ENCODE measurements at regions not wholly inside any gene's neighbourhood (a gene's known extent, or its start where the extent isn't known, plus 50 kb on each side); places are given as distances from the start of the nearest gene placed in this dataset.

DNA sequence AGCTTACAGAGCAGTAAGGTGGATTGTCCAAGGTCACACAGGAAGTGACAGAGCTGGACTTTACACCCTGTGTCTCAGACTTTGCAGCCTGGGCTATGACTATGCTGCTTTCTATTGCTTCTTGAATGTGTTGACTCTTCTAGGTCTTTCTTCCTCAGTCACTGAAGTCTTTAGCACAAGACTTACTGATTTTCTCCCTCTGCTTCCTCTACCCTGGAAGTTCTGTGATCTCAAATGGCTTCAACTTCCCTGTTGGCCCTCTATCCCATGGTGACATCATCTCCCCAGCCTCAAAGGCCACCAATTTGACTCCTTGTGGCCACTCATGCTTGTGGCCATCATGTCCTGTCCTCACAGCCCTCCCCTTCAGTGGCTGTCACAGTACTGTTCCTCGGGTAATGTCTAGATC lies 181.3 kb downstream of the HS3ST3A1 start:
- TF ChIP-seq, protein P1, sequence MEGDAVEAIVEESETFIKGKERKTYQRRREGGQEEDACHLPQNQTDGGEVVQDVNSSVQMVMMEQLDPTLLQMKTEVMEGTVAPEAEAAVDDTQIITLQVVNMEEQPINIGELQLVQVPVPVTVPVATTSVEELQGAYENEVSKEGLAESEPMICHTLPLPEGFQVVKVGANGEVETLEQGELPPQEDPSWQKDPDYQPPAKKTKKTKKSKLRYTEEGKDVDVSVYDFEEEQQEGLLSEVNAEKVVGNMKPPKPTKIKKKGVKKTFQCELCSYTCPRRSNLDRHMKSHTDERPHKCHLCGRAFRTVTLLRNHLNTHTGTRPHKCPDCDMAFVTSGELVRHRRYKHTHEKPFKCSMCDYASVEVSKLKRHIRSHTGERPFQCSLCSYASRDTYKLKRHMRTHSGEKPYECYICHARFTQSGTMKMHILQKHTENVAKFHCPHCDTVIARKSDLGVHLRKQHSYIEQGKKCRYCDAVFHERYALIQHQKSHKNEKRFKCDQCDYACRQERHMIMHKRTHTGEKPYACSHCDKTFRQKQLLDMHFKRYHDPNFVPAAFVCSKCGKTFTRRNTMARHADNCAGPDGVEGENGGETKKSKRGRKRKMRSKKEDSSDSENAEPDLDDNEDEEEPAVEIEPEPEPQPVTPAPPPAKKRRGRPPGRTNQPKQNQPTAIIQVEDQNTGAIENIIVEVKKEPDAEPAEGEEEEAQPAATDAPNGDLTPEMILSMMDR (IDR thresholded peaks at IDR 0.05) = no peak
- TF ChIP-seq EZH2 (IDR thresholded peaks at IDR 0.05; ENCODE audit: borderline replicate concordance, insufficient read depth, low read depth, low read length, poor library complexity, severe bottlenecking) = no peak
